ENCODE measurements at regions not wholly inside any gene's neighbourhood (a gene's known extent, or its start where the extent isn't known, plus 50 kb on each side); places are given as distances from the start of the nearest gene placed in this dataset.
A peak's percentile ranks its signal among the peaks of the same experiment; 100 is the strongest.
"Not testable (repeated sequence)": the region's sequence is repeated elsewhere in the genome, so short reads cannot be mapped to it uniquely, and the experiment has no call there.

DNA sequence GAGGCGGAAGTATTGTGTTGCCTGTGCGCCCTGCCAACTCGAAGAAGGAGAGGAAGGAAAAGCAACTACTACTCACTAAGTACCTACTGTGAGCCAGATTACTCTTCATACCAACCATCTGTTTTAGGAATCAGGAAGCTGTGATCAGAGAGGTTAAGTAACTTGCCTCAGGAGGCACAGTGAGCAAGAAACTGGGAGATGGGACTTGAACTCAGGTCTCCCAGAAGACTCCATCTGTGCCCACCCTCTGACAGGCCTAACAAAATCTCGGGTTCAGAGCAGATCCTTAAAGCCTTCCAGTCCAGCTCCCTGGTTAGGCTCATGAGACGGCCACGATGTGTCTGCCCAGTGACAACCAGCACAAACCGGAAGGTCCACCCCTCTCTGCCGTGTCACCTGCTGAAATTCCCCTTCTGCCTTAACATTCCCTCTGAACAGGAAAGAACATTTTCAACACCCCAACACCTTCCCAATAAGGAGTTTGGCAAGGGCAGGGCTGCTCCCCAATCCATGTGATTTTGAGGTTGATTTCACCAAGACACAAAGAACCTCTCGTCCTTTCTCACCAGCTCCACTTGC lies 230.1 kb downstream of the TOMM20 start:
- Mint-ChIP-seq H3K4me1 (ENCODE audit: low read depth) (peaks cover 33% of the 10 kb centered on the region), H3K4me3 (no peak overlapping the region), H3K27me3 (ENCODE audit: insufficient read depth) (peaks cover 2% of the 10 kb centered on the region), H3K27ac (no peak overlapping the region), H3K36me3 (ENCODE audit: low read depth) (peaks cover 2% of the 10 kb centered on the region), H3K9me3 (no peaks in the 10 kb centered on the region)
- DNase-seq (ENCODE audit: low spot score) = no peak
- intact Hi-C loops (cut with micrococcal nuclease) = no loop called here

DNA sequence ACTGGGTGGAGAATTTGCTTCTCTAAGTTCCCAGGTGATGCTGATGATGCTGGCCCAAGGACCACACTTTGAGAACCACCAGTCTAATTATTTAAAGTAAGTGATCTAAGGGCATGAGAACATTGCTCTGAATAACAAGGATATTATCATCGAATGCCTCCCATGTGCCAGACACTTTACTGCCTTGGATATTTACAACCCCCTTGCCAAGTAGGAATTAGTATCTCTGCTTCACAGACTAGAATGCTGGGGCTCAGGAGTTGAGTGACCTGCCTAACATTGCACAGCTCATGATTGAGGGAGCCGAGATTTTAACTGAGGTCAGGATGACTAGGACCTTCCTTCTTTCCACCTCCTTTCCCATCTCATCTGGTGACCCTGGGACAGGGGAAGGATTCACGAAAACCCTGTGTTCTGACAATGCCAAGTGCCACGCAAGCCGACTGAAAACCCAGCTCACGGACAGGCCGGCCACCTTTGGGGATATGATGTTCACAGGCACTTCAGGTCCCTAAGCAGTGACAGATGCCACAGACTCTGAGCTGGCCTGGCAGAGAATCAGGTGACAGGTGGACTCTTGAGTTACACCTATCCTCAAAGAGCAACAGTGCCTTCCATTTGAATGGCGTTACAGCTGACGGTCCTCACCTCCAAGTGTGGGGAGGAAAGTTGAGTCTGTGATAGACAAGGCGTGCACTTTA lies 230.7 kb downstream of the TOMM20 start:
- peaks cover 35% of the 10 kb centered on the region for H3K4me1 Mint-ChIP-seq (ENCODE audit: low read depth)
- no peak for DNase-seq (ENCODE audit: low spot score)
- peaks cover 2% of the 10 kb centered on the region for H3K36me3 Mint-ChIP-seq (ENCODE audit: low read depth)
- H3K27me3 Mint-ChIP-seq (ENCODE audit: insufficient read depth) = peaks cover 2% of the 10 kb centered on the region
- no peak overlapping the region for H3K27ac Mint-ChIP-seq
- H3K4me3 Mint-ChIP-seq = no peak overlapping the region
- intact Hi-C loops (cut with micrococcal nuclease) = no loop called here
- H3K9me3 Mint-ChIP-seq = no peaks in the 10 kb centered on the region

DNA sequence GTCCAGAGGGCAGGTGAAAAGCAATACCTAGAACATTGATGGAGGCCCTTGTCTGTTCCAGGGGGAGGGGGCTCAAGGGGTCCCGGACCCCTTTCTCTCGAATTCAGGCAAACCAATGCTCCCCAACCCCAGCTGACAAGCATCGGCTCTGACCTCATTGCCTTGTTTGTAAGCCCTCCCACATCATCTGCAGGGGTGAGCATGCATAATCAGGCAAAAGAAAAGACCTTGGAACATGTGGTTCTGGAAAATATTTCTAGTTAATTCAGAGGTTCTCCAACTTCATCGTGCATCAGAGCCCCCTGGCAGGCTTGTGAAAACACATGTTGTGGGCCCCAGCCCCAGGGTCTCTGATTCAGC lies 231.3 kb downstream of the TOMM20 start:
- H3K4me3 Mint-ChIP-seq = no peak overlapping the region
- no peaks in the 10 kb centered on the region for H3K9me3 Mint-ChIP-seq
- peaks cover 2% of the 10 kb centered on the region for H3K36me3 Mint-ChIP-seq (ENCODE audit: low read depth)
- peaks cover 32% of the 10 kb centered on the region for H3K4me1 Mint-ChIP-seq (ENCODE audit: low read depth)
- H3K27me3 Mint-ChIP-seq (ENCODE audit: insufficient read depth) = peaks cover 2% of the 10 kb centered on the region
- no peak overlapping the region for H3K27ac Mint-ChIP-seq
- DNase-seq (ENCODE audit: low spot score) = no peak
- intact Hi-C loops (cut with micrococcal nuclease) = no loop called here

DNA sequence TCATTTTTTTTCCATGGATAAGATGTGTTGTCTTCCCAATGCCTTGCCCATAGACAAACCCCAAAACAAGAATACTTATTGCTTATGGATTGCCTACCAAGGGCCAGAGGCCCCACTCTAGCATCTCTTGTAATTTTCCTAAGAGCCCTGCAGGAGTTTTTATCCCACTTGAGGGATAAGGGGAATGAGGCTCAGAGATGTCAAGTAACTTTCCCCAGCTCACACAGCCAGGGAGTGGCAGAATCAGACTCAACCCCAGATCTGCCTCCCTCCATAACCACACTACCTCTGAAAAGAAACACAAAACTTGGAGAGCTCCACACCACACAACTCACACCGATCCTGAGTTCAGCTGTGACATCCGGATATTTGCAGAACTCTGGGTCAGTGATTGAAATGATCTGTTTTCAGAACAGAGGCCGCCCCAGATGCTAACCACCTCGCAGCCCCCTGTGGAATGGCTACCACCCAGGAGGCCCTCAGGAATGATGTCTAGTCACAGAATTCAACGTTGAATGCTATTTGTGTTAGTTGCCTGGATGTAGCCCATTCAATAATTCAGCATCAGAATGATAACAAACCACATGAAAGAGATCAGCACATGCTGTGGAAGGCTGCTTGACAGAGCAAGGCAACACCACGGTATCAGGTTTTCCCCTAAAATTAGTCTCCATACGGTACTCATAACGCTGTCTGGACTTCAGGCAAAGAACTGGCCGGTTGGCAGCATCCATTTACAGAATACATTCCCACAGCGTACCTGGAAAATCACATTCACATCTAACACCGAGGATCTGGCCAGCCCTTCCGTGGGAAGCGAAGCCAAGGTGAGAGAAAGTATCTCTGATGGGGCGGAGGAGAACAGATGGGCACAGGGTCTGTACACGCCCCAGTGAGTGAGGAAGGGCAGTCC lies 231.9 kb downstream of the TOMM20 start:
- no peak for DNase-seq (ENCODE audit: low spot score)
- Mint-ChIP-seq H3K4me3 (no peak overlapping the region), H3K9me3 (no peaks in the 10 kb centered on the region), H3K4me1 (ENCODE audit: low read depth) (peaks cover 32% of the 10 kb centered on the region), H3K36me3 (ENCODE audit: low read depth) (peaks cover 2% of the 10 kb centered on the region), H3K27me3 (ENCODE audit: insufficient read depth) (peaks cover 2% of the 10 kb centered on the region), H3K27ac (no peak overlapping the region)
- intact Hi-C loops (cut with micrococcal nuclease) = no loop called here

DNA sequence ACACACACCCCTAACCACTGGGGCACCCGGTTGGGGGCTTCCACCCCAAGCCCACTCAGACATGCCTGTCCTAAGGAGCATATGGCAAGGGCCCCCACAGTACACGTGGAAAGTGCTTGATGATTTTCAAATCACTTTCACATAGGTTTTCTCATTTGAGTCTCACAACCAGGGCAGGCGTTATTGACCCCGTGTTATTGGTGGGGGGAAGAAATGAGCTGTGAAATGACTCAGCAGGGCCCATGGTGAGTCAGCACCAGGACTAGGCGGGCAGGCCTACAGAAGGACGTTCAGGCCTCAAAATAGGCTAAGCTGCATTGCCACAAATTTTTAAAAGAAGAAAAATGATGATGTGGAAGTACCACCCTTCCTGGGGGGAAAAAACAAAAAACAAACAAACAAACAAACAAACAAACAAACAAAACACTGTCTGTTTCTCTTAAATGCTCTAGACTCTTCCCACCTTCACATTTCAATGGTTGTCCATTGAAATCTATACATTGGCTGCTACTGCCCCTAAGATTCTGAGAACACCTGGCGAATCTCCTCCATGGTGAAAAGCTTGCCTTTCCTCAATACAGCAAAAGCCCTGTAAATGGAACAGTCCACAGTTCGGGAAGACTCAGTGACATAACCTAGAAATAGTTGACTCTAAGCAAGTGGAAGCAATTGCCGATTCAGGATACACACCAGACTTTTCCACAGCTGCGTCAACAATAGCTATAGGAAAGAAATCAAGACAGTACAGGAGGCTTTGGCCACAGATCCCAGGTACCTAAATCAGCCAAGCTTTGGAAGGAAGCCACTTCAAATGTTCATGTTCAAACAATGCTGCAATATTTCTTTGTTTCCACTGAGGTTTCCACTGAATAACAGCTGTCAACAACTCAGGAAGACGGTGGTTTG lies 234.7 kb downstream of the TOMM20 start:
- H3K36me3 Mint-ChIP-seq (ENCODE audit: low read depth) = no peaks in the 10 kb centered on the region
- no peak for DNase-seq (ENCODE audit: low spot score)
- no peaks in the 10 kb centered on the region for H3K9me3 Mint-ChIP-seq
- H3K4me3 Mint-ChIP-seq = peak overlapping the region; percentile 33
- intact Hi-C loops (cut with micrococcal nuclease) = loop anchor here (2.0 kb wide), 1 partner anchor 33 kb away; no protein-coding TSS in a partner anchor
- peaks cover 2% of the 10 kb centered on the region for H3K27me3 Mint-ChIP-seq (ENCODE audit: insufficient read depth)
- peaks cover 60% of the 10 kb centered on the region for H3K4me1 Mint-ChIP-seq (ENCODE audit: low read depth)
- peak overlapping the region; percentile 75 for H3K27ac Mint-ChIP-seq

DNA sequence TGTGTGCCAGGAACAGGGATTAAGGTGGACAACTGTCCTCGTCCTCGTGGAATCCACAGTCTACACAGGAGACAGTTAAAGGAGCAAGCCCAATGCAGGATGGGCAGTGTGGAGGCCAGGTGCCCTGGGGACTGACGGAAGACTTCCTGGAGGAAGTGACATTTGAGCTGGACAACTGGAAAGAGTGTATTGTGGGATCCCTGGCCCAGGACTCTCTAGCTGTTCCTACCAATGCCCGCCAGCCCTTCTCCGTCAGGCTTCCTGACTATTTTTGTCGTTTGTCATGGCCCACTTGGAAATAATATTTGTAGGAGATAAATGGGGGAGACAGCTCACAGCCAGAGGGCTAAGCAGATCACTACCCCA lies 235.3 kb downstream of the TOMM20 start:
- peaks cover 2% of the 10 kb centered on the region for H3K27me3 Mint-ChIP-seq (ENCODE audit: insufficient read depth)
- H3K4me1 Mint-ChIP-seq (ENCODE audit: low read depth) = peaks cover 66% of the 10 kb centered on the region
- H3K4me3 Mint-ChIP-seq = no peak overlapping the region
- H3K36me3 Mint-ChIP-seq (ENCODE audit: low read depth) = peaks cover 2% of the 10 kb centered on the region
- intact Hi-C loops (cut with micrococcal nuclease) = no loop called here
- H3K27ac Mint-ChIP-seq = peak overlapping the region; percentile 75
- H3K9me3 Mint-ChIP-seq = no peaks in the 10 kb centered on the region
- no peak for DNase-seq (ENCODE audit: low spot score)

DNA sequence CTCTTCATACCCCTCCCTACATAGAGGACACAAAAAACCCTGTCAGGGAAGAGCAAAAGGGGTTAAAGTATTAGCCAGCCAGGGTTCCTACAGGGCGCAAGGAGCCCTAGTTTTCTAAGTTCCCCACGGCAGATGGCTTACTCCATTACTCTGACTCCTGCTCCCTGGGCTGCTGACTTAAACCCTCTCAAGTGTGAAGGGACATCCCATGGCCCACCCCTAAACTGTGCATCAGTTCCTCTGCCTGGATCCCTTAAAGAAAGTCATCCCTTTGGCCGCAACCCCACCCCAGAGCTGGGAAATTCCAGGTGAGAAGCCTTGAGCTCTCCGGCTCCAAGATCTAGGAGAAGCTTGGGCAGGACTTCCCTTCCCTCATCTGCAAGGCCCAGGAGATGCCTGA lies 236.0 kb downstream of the TOMM20 start:
- no peak for DNase-seq (ENCODE audit: low spot score)
- Mint-ChIP-seq H3K36me3 (ENCODE audit: low read depth) (peaks cover 6% of the 10 kb centered on the region), H3K27ac (no peak overlapping the region), H3K4me3 (no peak overlapping the region), H3K4me1 (ENCODE audit: low read depth) (peaks cover 71% of the 10 kb centered on the region), H3K27me3 (ENCODE audit: insufficient read depth) (peaks cover 2% of the 10 kb centered on the region), H3K9me3 (no peaks in the 10 kb centered on the region)
- intact Hi-C loops (cut with micrococcal nuclease) = no loop called here

DNA sequence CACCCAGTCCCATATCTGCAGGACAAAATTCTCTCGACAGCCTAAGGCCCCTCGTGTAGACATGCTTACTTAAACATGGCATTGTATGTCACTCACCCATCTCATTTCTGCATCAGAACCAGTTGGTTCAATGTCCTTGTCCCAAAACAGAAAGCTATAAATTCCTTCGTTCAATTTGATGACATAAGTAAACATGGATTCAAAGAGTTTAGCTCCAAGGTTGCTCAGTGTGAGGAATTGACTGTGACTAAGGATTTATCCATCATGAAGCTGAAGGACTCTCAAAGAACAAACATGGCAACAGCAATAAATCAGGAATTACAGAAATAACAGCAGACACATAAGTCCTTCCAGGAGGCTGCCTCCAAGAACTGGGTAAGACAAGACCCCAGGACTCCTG lies 237.2 kb downstream of the TOMM20 start:
- peaks cover 2% of the 10 kb centered on the region for H3K27me3 Mint-ChIP-seq (ENCODE audit: insufficient read depth)
- no peaks in the 10 kb centered on the region for H3K9me3 Mint-ChIP-seq
- intact Hi-C loops (cut with micrococcal nuclease) = no loop called here
- H3K4me1 Mint-ChIP-seq (ENCODE audit: low read depth) = peaks cover 80% of the 10 kb centered on the region
- H3K36me3 Mint-ChIP-seq (ENCODE audit: low read depth) = peaks cover 6% of the 10 kb centered on the region
- H3K4me3 Mint-ChIP-seq = no peak overlapping the region
- no peak overlapping the region for H3K27ac Mint-ChIP-seq
- DNase-seq (ENCODE audit: low spot score) = no peak

DNA sequence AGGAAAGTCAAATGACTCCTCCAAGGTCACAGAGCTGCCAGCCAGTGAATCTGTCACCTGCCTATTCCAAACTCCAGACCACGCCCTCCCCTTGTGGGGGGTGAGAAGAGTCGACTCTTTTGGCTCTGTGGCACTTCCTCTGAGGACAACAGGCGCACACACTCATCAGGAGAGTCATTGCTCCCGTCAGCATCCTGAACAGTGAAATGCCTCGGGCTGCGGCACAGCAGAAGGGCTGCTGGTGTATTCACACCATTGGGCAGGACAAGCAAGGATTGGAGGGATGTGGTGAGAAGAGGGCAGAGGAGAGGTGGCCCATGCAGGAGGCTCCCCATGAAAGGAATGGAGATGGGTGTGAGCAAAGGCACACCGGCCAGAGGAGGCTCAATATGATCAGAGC lies 239.0 kb downstream of the TOMM20 start:
- H3K4me3 Mint-ChIP-seq = no peak overlapping the region
- peak overlapping the region; percentile 53 for H3K27ac Mint-ChIP-seq
- intact Hi-C loops (cut with micrococcal nuclease) = no loop called here
- no peaks in the 10 kb centered on the region for H3K27me3 Mint-ChIP-seq (ENCODE audit: insufficient read depth)
- no peaks in the 10 kb centered on the region for H3K9me3 Mint-ChIP-seq
- no peak for DNase-seq (ENCODE audit: low spot score)
- peaks cover 77% of the 10 kb centered on the region for H3K4me1 Mint-ChIP-seq (ENCODE audit: low read depth)
- peaks cover 6% of the 10 kb centered on the region for H3K36me3 Mint-ChIP-seq (ENCODE audit: low read depth)

DNA sequence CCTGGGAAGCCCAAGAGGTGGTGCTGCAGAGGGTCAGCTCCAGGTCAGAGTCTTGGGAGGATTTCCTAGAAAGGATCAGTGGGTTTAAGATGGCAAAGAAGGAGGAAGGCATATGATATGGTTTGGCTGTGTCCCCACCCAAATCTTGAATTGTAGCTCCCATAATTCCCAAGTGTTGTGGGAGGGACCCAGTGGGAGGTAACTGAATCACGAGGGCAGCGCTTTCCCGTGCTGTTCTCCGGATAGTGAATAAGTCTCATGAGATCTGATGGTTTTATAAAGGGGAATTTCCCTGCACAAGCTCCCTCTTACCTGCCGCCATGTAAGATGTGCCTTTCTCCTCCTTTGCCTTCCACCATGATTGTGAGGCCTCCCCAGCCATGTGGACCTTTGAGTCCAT lies 240.4 kb downstream of the TOMM20 start:
- H3K27ac Mint-ChIP-seq; H3K9me3 Mint-ChIP-seq; DNase-seq (ENCODE audit: low spot score); H3K27me3 Mint-ChIP-seq (ENCODE audit: insufficient read depth); intact Hi-C loops (cut with micrococcal nuclease); H3K4me3 Mint-ChIP-seq; H3K36me3 Mint-ChIP-seq (ENCODE audit: low read depth): not testable (repeated sequence)
- peaks cover 75% of the 10 kb centered on the region for H3K4me1 Mint-ChIP-seq (ENCODE audit: low read depth)

DNA sequence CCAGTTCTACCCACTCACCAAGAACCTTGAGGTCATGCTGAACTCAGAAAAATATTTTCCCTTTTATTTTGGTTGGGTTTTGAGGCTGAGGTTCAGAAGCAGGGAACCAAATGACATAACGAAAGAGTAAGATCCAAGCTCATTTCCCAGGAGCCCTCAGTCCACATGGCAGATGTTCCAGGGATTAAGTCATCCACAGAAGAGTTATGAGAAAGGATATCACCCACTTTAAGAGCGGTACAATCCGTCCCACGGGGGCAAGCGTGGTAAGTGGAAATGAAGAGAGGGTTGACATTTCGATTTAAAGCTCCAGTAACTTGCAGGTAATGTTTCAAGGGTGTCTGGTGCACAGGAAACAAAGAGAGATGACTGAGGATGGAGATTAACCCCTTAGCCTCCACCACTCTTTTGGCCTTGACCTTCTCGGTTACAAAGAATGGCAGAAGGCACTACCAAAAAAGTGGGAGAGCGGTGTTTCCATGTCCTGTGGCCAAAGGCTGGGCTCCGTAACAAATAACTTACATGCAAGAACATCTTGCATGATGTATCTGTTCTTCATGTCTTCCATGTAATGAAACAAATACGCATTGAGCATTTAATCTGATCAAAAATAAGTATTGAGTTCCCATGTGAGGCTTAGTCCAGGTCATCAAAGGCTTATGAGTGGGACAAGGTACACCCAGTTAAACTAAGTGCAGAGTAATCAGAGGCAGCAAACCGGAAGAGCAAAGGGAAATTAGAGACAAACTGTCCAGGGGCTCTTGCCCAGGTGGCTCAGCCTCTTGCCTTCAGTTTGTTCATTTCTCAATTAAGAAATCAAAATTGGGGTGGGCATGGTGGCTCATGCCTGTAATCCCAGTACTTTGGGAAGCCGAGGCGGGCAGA lies 241.4 kb downstream of the TOMM20 start:
- H3K27me3 Mint-ChIP-seq (ENCODE audit: insufficient read depth) = no peaks in the 10 kb centered on the region
- no peak overlapping the region for H3K4me3 Mint-ChIP-seq
- H3K4me1 Mint-ChIP-seq (ENCODE audit: low read depth) = peaks cover 79% of the 10 kb centered on the region
- H3K27ac Mint-ChIP-seq = no peak overlapping the region
- intact Hi-C loops (cut with micrococcal nuclease) = no loop called here
- no peaks in the 10 kb centered on the region for H3K9me3 Mint-ChIP-seq
- DNase-seq (ENCODE audit: low spot score) = no peak
- peaks cover 6% of the 10 kb centered on the region for H3K36me3 Mint-ChIP-seq (ENCODE audit: low read depth)
